Right lobe of liver (tissue), 6 donors: ENCODE measurements at regions not wholly inside any gene's neighbourhood (a gene's known extent, or its start where the extent isn't known, plus 50 kb on each side); places are given as distances from the start of the nearest gene placed in this dataset.
"Not testable (repeated sequence)": the region's sequence is repeated elsewhere in the genome, so short reads cannot be mapped to it uniquely, and the experiment has no call there.

Experiments used
- ATAC-seq, 4 donors: fragments of 200-7000 bp; cut with Tn5 transposase; one replicate each; pipeline ENCODE4 v1.9.1; 2020; ENCODE audit warnings: mild to moderate bottlenecking in 4 of 4, moderate library complexity in 4 of 4
- DNase-seq, 3 donors: peaks; one replicate each; pipeline ENCODE4 v3.0.0-alpha.2; 2020
- H3K27ac ChIP-seq, 3 donors: fragments of 200-600 bp; one replicate each; pipeline ENCODE4 v1.8.0; 2022
- H3K27me3 ChIP-seq, 2 donors: fragments of 200-600 bp; one replicate each; pipeline ENCODE4 v1.8.0; 2022
- H3K36me3 ChIP-seq, 4 donors: fragments of 200-600 bp; sonication (generic) in 1 of 4; one replicate each; pipeline versions ENCODE4 v1.5.1 to v1.8.0; 2017 to 2022; ENCODE audit warnings: control low read depth in 1 of 4
- H3K4me1 ChIP-seq, 4 donors: fragments of 200-600 bp; sonication (generic) in 1 of 4; one replicate each; pipeline versions ENCODE4 v1.5.1 to v1.8.0; 2017 to 2022; ENCODE audit warnings: control low read depth in 1 of 4
- H3K4me3 ChIP-seq, 3 donors: fragments of 200-600 bp; one replicate each; pipeline ENCODE4 v1.8.0; 2022
- H3K9me3 ChIP-seq, 4 donors: fragments of 200-600 bp; sonication (generic) in 1 of 4; one replicate each; pipeline versions ENCODE4 v1.5.1 to v1.8.0; 2017 to 2022; ENCODE audit warnings: control low read depth in 1 of 4
- POLR2A ChIP-seq: fragments of 450-650 bp; IDR thresholded peaks from one replicate; pipeline ENCODE4 v1.6.1; 2017; ENCODE audit warnings: antibody characterized with exemption, mild to moderate bottlenecking
- WGBS: methylation state at CpG from one replicate; pipeline ENCODE4 v1.1.6; 2018; ENCODE audit warnings: low coverage, low lambda C conversion rate; ENCODE audit not compliant: insufficient coverage; ENCODE audit errors: missing lambda C conversion rate; 5-methylcytosine and 5-hydroxymethylcytosine counted together
- intact Hi-C, 2 donors: fragments of 100-400 bp; cut with DNase I; formaldehyde crosslinking; loops; one replicate each; pipeline versions ENCODE4 v1.11.2 to v1.14.1; 2022
- TF ChIP-seq, protein P1 (sequence below), 4 donors: fragments of 200-600 bp in 3 of 4; fragments of 450-650 bp in 1 of 4; IDR thresholded peaks; one replicate each; pipeline versions ENCODE4 v1.5.1 to v1.8.0; 2016 to 2022; ENCODE audit warnings: antibody characterized with exemption in 4 of 4, mild to moderate bottlenecking in 2 of 4
- donor health status: DM: no; HTN: yes; CAD: no.
- donor health status: DM: no; HTN: no; CAD: no.
- donor health status: DM: no; HTN: no; CAD: no.
- donor health status: DM: no; HTN: yes; CAD: no.
- donor health status: DM: no; HTN: yes; CAD: no.

DNA sequence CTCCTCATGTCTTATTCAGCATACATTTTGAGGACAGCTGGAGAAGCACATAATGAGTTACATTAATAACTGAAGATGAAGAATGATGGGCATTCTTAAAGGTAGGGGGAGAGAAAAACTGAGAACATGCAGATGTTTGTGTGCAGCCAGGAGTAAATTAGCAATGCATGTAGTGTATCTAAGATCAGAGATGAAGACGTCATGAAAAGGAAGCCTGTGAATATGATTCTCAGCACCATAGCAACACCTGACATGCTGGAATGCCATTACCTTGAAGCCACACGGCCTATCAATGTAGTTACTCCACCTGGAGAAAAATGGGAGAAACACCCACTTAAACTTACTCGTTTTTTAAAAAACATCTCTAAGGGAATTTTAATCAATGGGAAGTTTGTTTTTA, 607.1 kb downstream of the PTPRC start:
- Histone ChIP-seq H3K9me3 (no peaks in the 10 kb centered on the region), H3K4me3 (no peak overlapping the region), H3K4me1 (no peaks in the 10 kb centered on the region), H3K27me3 (no peaks in the 10 kb centered on the region), H3K36me3 (no peaks in the 10 kb centered on the region), H3K27ac (no peak overlapping the region)
- DNase-seq (no peak), ATAC-seq (no peak)
- no peak for TF ChIP-seq POLR2A
- TF ChIP-seq, protein P1, sequence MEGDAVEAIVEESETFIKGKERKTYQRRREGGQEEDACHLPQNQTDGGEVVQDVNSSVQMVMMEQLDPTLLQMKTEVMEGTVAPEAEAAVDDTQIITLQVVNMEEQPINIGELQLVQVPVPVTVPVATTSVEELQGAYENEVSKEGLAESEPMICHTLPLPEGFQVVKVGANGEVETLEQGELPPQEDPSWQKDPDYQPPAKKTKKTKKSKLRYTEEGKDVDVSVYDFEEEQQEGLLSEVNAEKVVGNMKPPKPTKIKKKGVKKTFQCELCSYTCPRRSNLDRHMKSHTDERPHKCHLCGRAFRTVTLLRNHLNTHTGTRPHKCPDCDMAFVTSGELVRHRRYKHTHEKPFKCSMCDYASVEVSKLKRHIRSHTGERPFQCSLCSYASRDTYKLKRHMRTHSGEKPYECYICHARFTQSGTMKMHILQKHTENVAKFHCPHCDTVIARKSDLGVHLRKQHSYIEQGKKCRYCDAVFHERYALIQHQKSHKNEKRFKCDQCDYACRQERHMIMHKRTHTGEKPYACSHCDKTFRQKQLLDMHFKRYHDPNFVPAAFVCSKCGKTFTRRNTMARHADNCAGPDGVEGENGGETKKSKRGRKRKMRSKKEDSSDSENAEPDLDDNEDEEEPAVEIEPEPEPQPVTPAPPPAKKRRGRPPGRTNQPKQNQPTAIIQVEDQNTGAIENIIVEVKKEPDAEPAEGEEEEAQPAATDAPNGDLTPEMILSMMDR (IDR thresholded peaks at IDR 0.05) = no peak
- intact Hi-C loops = no loop called here
- WGBS = 38% methylated on average over 3 of the region's 3 CpGs

GRCh38 chr1:199246716-199247115, 607.9 kb downstream of the PTPRC start:
- no peak for TF ChIP-seq POLR2A
- TF ChIP-seq, protein P1 (IDR thresholded peaks at IDR 0.05) = no peak
- Histone ChIP-seq H3K36me3 (no peaks in the 10 kb centered on the region), H3K9me3 (no peaks in the 10 kb centered on the region), H3K4me3 (no peak overlapping the region), H3K27me3 (no peaks in the 10 kb centered on the region), H3K4me1 (no peaks in the 10 kb centered on the region), H3K27ac (no peak overlapping the region)
- 73% methylated on average over 3 of the region's 3 CpGs for WGBS
- ATAC-seq (no peak), DNase-seq (no peak)
- intact Hi-C loops = no loop called here

DNA sequence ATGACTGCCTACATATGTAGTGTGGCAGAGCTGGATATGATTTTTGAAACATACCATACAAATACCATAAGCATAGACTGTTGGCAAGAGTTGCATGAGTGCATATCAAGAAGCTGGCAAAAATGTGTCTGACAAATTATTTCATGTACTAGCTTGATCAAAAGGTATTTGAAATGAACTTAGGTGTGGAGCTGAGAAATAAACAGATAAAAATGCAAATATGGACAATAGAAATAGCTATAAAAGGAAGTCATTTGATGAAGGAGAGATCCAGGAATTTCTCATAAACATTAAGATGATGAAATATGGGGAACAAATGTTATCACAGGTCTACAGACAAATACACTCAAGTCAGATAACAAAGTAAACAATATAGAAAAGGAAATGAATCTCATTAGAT, 609.1 kb downstream of the PTPRC start:
- Histone ChIP-seq H3K36me3 (no peaks in the 10 kb centered on the region), H3K4me3 (no peak overlapping the region), H3K27me3 (no peaks in the 10 kb centered on the region), H3K9me3 (no peaks in the 10 kb centered on the region), H3K4me1 (no peaks in the 10 kb centered on the region), H3K27ac (no peak overlapping the region)
- TF ChIP-seq, protein P1 (IDR thresholded peaks at IDR 0.05) = no peak
- DNase-seq (no peak), ATAC-seq (no peak)
- intact Hi-C loops = no loop called here

DNA sequence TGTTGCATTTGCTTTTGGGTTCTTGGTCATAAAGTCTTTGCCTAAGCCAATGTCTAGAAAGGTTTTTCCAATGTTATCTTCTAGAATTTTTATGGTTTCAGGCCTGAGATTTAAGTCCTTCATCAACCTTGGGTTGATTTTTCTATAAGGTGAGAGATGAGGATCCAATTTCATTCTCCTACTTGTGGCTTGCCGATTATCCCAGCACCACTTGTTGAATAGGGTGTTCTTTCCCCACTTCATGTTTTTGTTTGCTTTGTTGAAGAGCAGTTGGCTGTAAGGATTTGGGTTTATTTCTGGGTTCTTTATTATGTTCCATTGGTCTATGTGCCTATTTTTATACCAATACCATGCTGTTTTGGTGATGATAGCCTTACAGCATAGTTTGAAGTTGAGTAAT, 615.2 kb downstream of the PTPRC start:
- H3K27ac ChIP-seq, H3K27me3 ChIP-seq, H3K4me3 ChIP-seq, H3K9me3 ChIP-seq, ATAC-seq, H3K4me1 ChIP-seq, intact Hi-C loops, H3K36me3 ChIP-seq, DNase-seq: not testable (repeated sequence)
- 90% methylated on average over 1 of the region's 1 CpG for WGBS

GRCh38 chr1:199261328-199261727, 622.5 kb downstream of the PTPRC start:
- 81% methylated on average over 4 of the region's 4 CpGs for WGBS
- ATAC-seq (no peak), DNase-seq (no peak)
- no peaks in the 10 kb centered on the region for H3K9me3 ChIP-seq
- TF ChIP-seq, protein P1 (IDR thresholded peaks at IDR 0.05) = no peak
- no peak for TF ChIP-seq POLR2A
- H3K27me3 ChIP-seq = no peaks in the 10 kb centered on the region
- H3K36me3 ChIP-seq = no peaks in the 10 kb centered on the region
- H3K27ac ChIP-seq = no peak overlapping the region
- H3K4me3 ChIP-seq = no peak overlapping the region
- no peaks in the 10 kb centered on the region for H3K4me1 ChIP-seq
- intact Hi-C loops = no loop called here
